T-cell (primary cell): ENCODE measurements at regions not wholly inside any gene's neighbourhood (a gene's known extent, or its start where the extent isn't known, plus 50 kb on each side); places are given as distances from the start of the nearest gene placed in this dataset.

Experiments
- ATAC-seq, 4 experiments: fragments of 200-7000 bp in 3 of 4; fragments of 150-1000 bp in 1 of 4; cut with Tn5 transposase; replicated peaks in 1 of 4; 1 replicate in 3 of 4; 2 replicates in 1 of 4; pipeline ENCODE4 v1.10.0; 2021; ENCODE audit warnings: moderate library complexity in 3 of 4, mild to moderate bottlenecking in 2 of 4, moderate number of reproducible peaks in 1 of 4
- CTCF ChIA-PET, 2 donors: fragments of 300-600 bp; sonication (Branson Sonifier 250); formaldehyde crosslinking; loops; one replicate each; lab custom pipeline; 2022; ENCODE audit warnings: antibody characterized with exemption in 2 of 2; lab: Charles Lee
- POLR2A ChIA-PET, 2 donors: fragments of 300-600 bp; sonication (Branson Sonifier 250); formaldehyde crosslinking; loops; one replicate each; lab custom pipeline; 2022; ENCODE audit warnings: antibody characterized with exemption in 2 of 2; lab: Charles Lee
- DNase-seq, 35 experiments: peaks; one replicate each; pipeline versions ENCODE4 v3.0.0 to v3.0.0-alpha.2; 2013 to 2023
- H3K27ac ChIP-seq: one replicate; pipeline ENCODE4 v1.5.1; 2013; ENCODE audit warnings: low read length
- H3K27me3 ChIP-seq, 2 experiments: replicated peaks in 1 of 2; 1 replicate in 1 of 2; 2 replicates in 1 of 2; pipeline versions ENCODE4 v1.6.1 to v1.7.0; 2013; ENCODE audit warnings: low read length in 1 of 2, mixed read lengths in 1 of 2; ENCODE audit not compliant: control insufficient read depth in 2 of 2, insufficient read depth in 2 of 2; ENCODE audit errors: extremely low read depth in 1 of 2
- H3K36me3 ChIP-seq, 2 donors: 1 replicate in 1 of 2; 2 replicates in 1 of 2; pipeline versions ENCODE4 v1.6.1 to v1.7.0; 2013; ENCODE audit warnings: low read length in 1 of 2; ENCODE audit not compliant: control insufficient read depth in 2 of 2, insufficient read depth in 1 of 2; ENCODE audit errors: extremely low read depth in 1 of 2
- H3K4me1 ChIP-seq, 2 experiments: 1 replicate in 1 of 2; 2 replicates in 1 of 2; pipeline versions ENCODE4 v1.6.1 to v1.7.0; 2013; ENCODE audit warnings: low read length in 2 of 2, mixed read lengths in 1 of 2; ENCODE audit not compliant: insufficient read depth in 2 of 2, control insufficient read depth in 1 of 2; ENCODE audit errors: extremely low read depth in 1 of 2
- H3K4me3 ChIP-seq, 2 donors: 1 replicate in 1 of 2; 2 replicates in 1 of 2; pipeline versions ENCODE4 v1.5.1 to v1.7.0; 2013; ENCODE audit warnings: mild to moderate bottlenecking in 2 of 2, low read length in 1 of 2, moderate library complexity in 1 of 2; ENCODE audit not compliant: control insufficient read depth in 1 of 2; ENCODE audit errors: extremely low read depth in 1 of 2
- H3K9me3 ChIP-seq: 2 replicates; pipeline ENCODE4 v1.7.0; 2013
- H3K27ac Mint-ChIP-seq, 2 donors: one replicate each; pipeline ENCODE4 v1.8.0; 2020 to 2021; ENCODE audit warnings: mild to moderate bottlenecking in 2 of 2, mixed read lengths in 2 of 2
- H3K27me3 Mint-ChIP-seq, 2 donors: one replicate each; pipeline ENCODE4 v1.8.0; 2021 to 2022; ENCODE audit warnings: mixed read lengths in 2 of 2
- H3K36me3 Mint-ChIP-seq: one replicate; pipeline ENCODE4 v1.8.0; 2021; ENCODE audit warnings: mixed read lengths
- H3K4me1 Mint-ChIP-seq, 3 donors: one replicate each; pipeline ENCODE4 v1.8.0; 2020 to 2022; ENCODE audit warnings: mixed read lengths in 3 of 3, mild to moderate bottlenecking in 1 of 3
- H3K4me3 Mint-ChIP-seq, 3 donors: one replicate each; pipeline ENCODE4 v1.8.0; 2020 to 2022; ENCODE audit warnings: mild to moderate bottlenecking in 3 of 3, mixed read lengths in 3 of 3, moderate library complexity in 3 of 3
- H3K9me3 Mint-ChIP-seq, 3 donors: one replicate each; pipeline ENCODE4 v1.8.0; 2020 to 2022; ENCODE audit warnings: mixed read lengths in 3 of 3
- WGBS: methylation state at CpG from one replicate; pipeline ENCODE4 v1.1.5; 2013; ENCODE audit warnings: missing lambda C conversion rate; ENCODE audit not compliant: insufficient coverage; 5-methylcytosine and 5-hydroxymethylcytosine counted together

GRCh38 chrX:84611843-84612636 lies 109.8 kb upstream of the HDX start:
- no peak for ATAC-seq
- Mint-ChIP-seq H3K36me3 (no peaks in the 10 kb centered on the region), H3K27me3 (peaks cover 0 to 12% of the 10 kb centered on the region in 2 donors), H3K4me1 (no peaks in the 10 kb centered on the region), H3K4me3 (no peak overlapping the region), H3K9me3 (peaks cover 0 to 5% (median 0%) of the 10 kb centered on the region in 3 donors), H3K27ac (no peak overlapping the region)
- DNase-seq = no peak
- Histone ChIP-seq H3K27ac (no peak overlapping the region), H3K4me3 (no peak overlapping the region), H3K4me1 (no peaks in the 10 kb centered on the region), H3K9me3 (no peaks in the 10 kb centered on the region), H3K36me3 (no peaks in the 10 kb centered on the region), H3K27me3 (no peaks in the 10 kb centered on the region)
- no CpG with 5 or more reads among the region's 3 CpGs for WGBS
- POLR2A ChIA-PET = interaction anchor here in 1 of 2 donors (0.6 kb wide), 1 partner anchor 15 kb away, joined by 3 read pairs; no protein-coding TSS in a partner anchor
- CTCF ChIA-PET = no interaction called here

GRCh38 chrX:84634201-84634782 lies 132.0 kb upstream of the HDX start:
- no peaks in the 10 kb centered on the region for H3K4me1 ChIP-seq
- Mint-ChIP-seq H3K27me3 (peaks cover 0 to 14% of the 10 kb centered on the region in 2 donors), H3K9me3 (no peaks in the 10 kb centered on the region), H3K36me3 (no peaks in the 10 kb centered on the region), H3K4me1 (no peaks in the 10 kb centered on the region), H3K27ac (no peak overlapping the region), H3K4me3 (no peak overlapping the region)
- no peaks in the 10 kb centered on the region for H3K27me3 ChIP-seq
- no peaks in the 10 kb centered on the region for H3K36me3 ChIP-seq
- H3K4me3 ChIP-seq = no peak overlapping the region
- no peaks in the 10 kb centered on the region for H3K9me3 ChIP-seq
- ATAC-seq (no peak), DNase-seq (no peak)
- H3K27ac ChIP-seq = no peak overlapping the region
- ChIA-PET POLR2A (no interaction called here), CTCF (no interaction called here)
- 100% methylated on average over 1 of the region's 3 CpGs for WGBS

DNA sequence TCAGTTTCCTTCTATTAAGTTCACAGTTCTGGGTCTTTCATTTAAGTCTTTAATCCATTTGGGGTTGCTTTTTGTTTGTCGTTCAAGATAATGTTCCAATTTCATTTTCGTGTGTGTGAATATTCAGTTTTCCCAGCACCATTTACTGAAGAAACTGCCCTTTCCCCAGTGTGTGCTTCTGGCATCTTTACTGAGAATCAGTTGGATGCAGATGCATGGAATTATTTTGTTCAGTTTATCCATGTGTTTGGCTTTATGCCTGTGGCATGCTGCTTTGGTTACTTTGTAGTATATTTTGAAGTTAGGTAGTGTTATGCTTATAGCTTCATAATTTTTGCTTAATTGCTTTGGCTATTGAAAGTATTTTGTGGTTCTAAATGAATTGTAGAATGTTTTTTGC lies 163.8 kb upstream of the HDX start:
- Mint-ChIP-seq H3K27ac (no peak overlapping the region), H3K9me3 (no peaks in the 10 kb centered on the region), H3K4me1 (no peaks in the 10 kb centered on the region), H3K4me3 (no peak overlapping the region), H3K36me3 (no peaks in the 10 kb centered on the region), H3K27me3 (no peaks in the 10 kb centered on the region)
- Histone ChIP-seq H3K27me3 (no peaks in the 10 kb centered on the region), H3K4me3 (no peak overlapping the region), H3K4me1 (no peaks in the 10 kb centered on the region), H3K36me3 (no peaks in the 10 kb centered on the region), H3K27ac (no peak overlapping the region), H3K9me3 (no peaks in the 10 kb centered on the region)
- no peak for DNase-seq
- ChIA-PET POLR2A (no interaction called here), CTCF (no interaction called here)
- ATAC-seq = no peak
- WGBS = no CpG with 5 or more reads among the region's 2 CpGs

DNA sequence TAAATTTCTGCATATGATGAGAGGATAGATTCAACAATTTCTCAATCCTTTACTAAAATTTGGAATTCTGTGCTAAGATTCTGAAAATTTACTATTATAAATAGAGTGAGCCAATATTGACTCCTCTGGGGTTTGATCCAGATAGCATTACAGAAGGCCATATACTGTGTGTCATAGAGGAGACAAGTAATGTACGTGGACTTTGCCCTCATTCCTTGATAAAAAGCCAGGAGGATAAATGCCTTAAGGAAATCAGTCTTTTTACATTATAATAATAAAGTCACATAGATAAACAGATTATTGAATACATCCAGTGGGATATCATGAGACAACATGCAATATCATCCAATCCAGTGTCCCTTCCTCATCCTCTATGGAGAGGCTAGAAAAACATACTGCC lies 188.0 kb upstream of the HDX start:
- no peaks in the 10 kb centered on the region for H3K36me3 Mint-ChIP-seq
- CTCF ChIA-PET = no interaction called here
- no CpG with 5 or more reads among the region's 1 CpG for whole genome bisulfite sequencing
- DNase-seq (no peak), ATAC-seq (no peak)
- POLR2A ChIA-PET = no interaction called here
- H3K9me3 Mint-ChIP-seq = no peaks in the 10 kb centered on the region
- Histone ChIP-seq H3K36me3 (no peaks in the 10 kb centered on the region), H3K27ac (no peak overlapping the region), H3K27me3 (no peaks in the 10 kb centered on the region), H3K4me1 (no peaks in the 10 kb centered on the region), H3K9me3 (no peaks in the 10 kb centered on the region), H3K4me3 (no peak overlapping the region)
- peaks cover 0 to 8% of the 10 kb centered on the region in 2 donors for H3K27me3 Mint-ChIP-seq
- H3K4me1 Mint-ChIP-seq = no peaks in the 10 kb centered on the region
- no peak overlapping the region for H3K4me3 Mint-ChIP-seq
- no peak overlapping the region for H3K27ac Mint-ChIP-seq

DNA sequence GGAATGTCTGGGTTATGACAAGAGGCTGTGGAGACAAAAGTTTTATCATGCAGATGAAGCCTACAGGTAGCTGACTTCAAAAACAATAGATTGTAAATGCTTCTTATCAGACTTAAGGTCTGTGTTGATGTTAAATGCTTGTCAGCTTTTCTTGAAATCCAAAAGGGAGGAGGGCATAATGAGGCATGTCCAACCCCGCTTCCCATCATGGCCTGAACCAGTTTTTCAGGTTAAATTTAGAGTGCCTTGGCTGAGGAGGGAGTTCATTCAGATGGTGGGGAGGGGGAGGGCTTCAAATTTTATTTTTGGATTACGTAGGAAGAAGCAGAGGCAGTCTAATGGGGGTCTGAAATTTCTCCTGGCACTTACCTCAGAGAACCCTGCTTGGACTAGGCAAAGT lies 207.7 kb upstream of the HDX start:
- H3K27me3 Mint-ChIP-seq = peaks cover 0 to 10% of the 10 kb centered on the region in 2 donors
- H3K27ac ChIP-seq = no peak overlapping the region
- no peaks in the 10 kb centered on the region for H3K9me3 Mint-ChIP-seq
- H3K4me1 Mint-ChIP-seq = peaks cover 0 to 2% (median 0%) of the 10 kb centered on the region in 3 donors
- no peaks in the 10 kb centered on the region for H3K36me3 Mint-ChIP-seq
- no peaks in the 10 kb centered on the region for H3K9me3 ChIP-seq
- no peak overlapping the region for H3K4me3 Mint-ChIP-seq
- H3K4me3 ChIP-seq = no peak overlapping the region
- no peak for DNase-seq
- ChIA-PET POLR2A (no interaction called here), CTCF (no interaction called here)
- no peak for ATAC-seq
- H3K36me3 ChIP-seq = no peaks in the 10 kb centered on the region
- H3K4me1 ChIP-seq = no peaks in the 10 kb centered on the region
- WGBS = 80% methylated on average over 1 of the region's 2 CpGs
- H3K27me3 ChIP-seq = no peaks in the 10 kb centered on the region
- H3K27ac Mint-ChIP-seq = no peak overlapping the region

DNA sequence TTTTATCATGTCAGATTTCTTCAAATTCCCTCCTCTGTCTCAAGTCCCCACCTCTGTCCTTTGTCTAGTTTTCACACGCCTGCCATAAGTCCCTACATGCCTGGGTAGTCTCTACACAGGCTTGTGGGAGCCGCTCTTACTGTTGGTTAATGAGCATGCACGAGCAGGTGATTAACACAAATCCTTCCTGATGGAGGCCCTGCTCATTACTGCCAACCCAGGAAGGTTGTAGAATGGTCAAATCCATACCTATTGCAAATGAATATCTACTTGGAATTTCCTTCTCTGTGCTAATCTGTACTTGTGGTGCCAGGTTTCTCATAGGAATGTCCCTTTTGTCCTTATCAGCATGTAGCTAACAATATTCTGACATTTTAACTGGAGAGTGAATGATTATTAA lies 208.4 kb upstream of the HDX start:
- no peak for DNase-seq
- peaks cover 0 to 7% (median 4%) of the 10 kb centered on the region in 3 donors for H3K4me1 Mint-ChIP-seq
- Histone ChIP-seq H3K4me1 (no peaks in the 10 kb centered on the region), H3K27ac (no peak overlapping the region), H3K4me3 (no peak overlapping the region), H3K9me3 (no peaks in the 10 kb centered on the region), H3K36me3 (no peaks in the 10 kb centered on the region), H3K27me3 (no peaks in the 10 kb centered on the region)
- ChIA-PET POLR2A (no interaction called here), CTCF (no interaction called here)
- no peaks in the 10 kb centered on the region for H3K9me3 Mint-ChIP-seq
- no peak overlapping the region for H3K27ac Mint-ChIP-seq
- peaks cover 0 to 11% of the 10 kb centered on the region in 2 donors for H3K27me3 Mint-ChIP-seq
- no peaks in the 10 kb centered on the region for H3K36me3 Mint-ChIP-seq
- no peak overlapping the region for H3K4me3 Mint-ChIP-seq
- no peak for ATAC-seq
- WGBS = 80% methylated on average over 1 of the region's 3 CpGs
